ENCODE measurements at regions not wholly inside any gene's neighbourhood (a gene's known extent, or its start where the extent isn't known, plus 50 kb on each side); places are given as distances from the start of the nearest gene placed in this dataset.

DNA sequence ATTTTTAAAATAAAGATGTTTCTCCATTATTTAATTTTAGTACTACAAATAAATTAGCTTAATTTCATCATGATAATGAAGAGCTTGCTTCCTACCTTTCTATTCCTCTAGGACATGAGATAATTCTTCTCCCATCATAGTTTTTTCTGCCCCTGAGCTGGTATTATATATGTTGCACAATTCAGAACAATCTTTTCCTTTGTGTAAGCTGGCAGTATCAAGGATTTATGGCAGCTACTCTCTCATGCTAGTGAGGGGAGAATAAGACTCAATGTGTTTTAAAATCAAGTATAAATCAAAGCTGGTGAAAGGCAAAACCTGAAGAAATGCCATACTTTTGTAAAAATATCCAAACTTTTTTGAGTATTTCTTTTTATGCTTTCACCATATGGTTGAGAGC, 1405.3 kb downstream of the SI start:
- no peak for DNase-seq (ENCODE audit: low spot score)

DNA sequence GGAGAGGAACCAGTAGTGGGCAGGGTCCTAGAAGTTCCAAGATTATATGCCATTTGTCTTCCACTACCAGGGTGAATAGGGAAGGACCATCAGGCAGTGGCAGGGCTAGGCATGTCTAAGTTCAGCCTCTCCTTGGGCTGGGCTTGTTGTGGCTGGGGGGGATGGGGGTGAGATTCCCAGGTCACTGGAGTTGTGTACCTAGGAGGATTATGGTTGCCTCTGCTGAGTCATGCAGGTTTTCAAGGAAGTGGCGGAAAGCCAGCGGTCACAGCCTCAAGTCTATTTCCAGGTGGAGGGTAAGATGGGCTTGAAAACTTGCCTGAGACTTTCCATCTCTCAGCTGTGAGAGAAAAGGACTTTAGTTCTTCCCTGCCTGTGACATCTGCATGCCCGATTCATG, 1407.1 kb downstream of the SI start:
- no peak for DNase-seq (ENCODE audit: low spot score)

DNA sequence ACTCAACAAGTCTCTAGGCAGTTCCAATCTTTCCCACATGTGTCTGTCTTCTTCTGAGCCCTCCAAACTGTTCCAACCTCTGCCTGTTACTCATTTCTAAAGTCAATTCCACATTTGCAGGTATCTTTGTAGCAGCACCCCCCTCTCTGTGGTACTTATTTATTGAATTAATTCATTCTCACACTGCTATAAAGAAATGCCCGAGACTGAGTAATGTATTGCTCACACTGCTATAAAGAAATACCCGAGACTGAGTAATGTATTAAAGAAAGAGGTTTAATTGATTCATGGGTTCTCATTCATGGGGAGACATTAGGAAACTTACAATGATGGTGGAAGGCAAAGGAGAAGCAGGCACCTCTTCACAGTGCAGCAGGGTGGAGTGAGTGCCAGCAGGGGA, 1413.8 kb downstream of the SI start:
- DNase-seq (ENCODE audit: low spot score): no peak

DNA sequence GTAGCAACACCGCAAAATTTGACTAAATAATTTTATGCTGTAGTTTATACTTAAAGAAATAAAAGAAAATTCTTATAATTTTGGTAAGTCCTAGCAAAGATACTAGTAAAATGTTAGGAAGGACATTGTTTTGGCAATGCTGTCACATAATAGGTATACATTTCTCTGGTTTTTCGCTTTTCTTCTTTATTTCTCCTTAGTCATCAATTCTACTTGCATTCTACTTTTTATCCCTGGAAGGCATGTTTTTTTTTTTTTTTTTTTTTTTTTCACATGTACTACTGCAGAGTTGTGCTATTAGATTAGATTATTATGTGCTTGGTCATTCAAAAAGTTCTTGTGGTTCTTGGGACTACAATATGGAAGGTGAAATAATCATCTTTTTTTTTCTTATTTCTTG, 1421.2 kb downstream of the SI start:
- no peak for DNase-seq (ENCODE audit: low spot score)

DNA sequence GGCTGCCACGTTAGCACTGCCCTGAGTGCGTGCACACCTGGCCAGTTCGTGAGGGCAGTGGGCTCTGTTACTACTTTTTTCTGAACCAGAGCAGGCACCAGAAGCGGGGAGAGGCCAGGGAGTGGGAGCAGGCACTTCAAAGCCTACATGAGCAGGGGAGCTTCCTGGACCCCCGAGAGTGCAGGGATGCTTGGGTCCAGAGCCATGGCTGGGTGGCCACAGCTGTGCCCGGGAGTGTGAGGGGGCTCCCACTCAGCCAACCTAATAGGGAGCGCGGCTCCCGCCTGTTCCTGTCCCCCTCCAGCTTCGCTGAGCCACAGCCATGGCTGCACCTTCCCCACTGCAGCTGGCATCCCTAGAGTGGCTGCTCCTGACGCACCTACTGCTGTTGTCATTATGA, 1423.3 kb downstream of the SI start:
- DNase-seq (ENCODE audit: low spot score): no peak

DNA sequence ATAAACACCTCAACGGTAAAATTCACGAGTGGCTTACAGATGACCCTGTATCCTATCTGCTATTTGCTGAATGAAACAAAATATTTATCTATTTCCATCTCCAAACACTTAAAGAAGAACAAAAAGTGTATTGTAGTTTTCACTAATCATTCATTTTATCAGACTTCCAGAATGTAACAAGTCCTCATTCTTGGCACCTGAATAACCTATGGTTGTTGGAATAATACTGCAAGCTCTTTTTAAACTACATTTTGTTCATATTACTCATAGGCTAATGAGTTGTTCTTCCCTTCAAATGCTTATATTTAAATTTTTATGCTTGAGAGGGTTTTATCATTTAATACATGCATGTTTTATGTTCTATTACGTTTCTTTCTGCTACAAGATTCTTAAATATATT, 1434.1 kb downstream of the SI start:
- no peak for DNase-seq (ENCODE audit: low spot score)

DNA sequence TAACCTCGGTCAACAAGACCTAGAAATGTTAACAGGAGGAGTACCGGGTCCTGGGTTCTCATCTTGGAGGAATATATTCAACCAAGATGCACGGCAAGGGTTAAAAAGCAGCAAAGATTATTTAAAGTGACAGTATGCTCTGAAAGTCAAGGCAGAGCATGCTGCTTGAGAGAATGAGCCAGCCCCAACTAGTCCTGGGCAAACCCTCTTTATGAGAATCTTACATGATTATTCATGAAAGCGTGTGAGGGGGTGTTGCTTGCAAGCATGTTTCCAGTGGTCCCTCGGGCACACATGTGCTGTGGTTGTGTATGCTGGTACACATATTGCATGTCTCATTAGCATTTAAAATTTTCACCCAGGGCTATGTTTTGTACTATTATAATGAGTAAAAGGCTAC, 1445.6 kb downstream of the SI start:
- no peak for DNase-seq (ENCODE audit: low spot score)

DNA sequence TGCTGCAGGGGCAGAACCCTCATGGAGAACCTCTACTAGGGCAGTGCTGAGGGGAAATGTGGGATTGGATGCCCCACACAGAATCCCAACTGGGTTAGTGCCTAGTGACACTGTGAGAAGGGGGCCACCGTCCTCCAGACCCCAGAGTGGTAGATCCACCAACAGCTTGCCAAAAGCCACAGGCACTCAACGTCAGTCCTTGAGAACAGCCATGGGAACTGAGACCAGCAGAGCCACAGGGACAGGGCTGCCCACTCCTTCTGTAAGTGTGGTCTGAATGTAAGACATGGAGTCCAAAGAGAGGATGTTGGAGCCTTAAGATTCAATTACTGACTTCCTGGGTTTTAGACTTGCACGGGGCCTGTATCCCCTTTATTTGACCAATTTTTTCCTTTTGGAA, 1451.5 kb downstream of the SI start:
- DNase-seq (ENCODE audit: low spot score): no peak

DNA sequence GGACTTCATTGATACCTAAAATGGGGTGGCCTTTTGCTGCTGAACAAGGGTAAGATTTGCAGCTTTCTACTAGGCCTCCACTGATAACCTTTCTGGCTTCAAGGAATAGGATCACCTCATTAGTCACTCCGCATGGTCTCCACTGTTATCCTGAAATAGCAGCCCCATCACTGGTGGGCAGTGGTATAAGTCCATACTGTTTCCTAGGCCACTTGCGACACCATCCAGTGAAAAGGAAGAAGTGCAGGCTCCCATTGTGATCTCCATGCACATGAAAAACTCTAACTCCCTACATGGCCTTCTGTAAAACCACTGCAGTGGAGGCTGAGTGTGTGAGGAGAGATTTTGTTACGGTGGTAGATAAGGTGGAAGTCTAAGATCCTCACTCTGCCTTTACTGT, 1455.9 kb downstream of the SI start:
- no peak for DNase-seq (ENCODE audit: low spot score)

DNA sequence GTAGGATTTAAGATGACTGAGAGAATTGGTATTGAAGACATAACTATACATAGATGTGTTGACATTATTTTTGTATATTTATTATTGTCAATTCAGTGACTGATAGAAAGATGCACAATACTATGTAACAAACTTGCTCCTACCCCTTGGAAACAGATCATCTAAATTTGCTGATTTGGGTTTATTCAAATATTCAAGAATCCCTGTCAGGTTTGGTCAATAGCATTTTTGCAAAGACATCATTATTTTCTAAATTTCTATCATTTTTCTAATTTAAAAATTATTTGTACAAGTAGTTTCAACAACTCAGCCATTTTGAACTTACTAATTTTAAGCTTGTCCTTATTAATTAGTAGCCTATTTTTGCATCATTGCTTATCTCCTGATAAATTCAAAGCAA, 1463.4 kb downstream of the SI start:
- DNase-seq (ENCODE audit: low spot score): no peak

DNA sequence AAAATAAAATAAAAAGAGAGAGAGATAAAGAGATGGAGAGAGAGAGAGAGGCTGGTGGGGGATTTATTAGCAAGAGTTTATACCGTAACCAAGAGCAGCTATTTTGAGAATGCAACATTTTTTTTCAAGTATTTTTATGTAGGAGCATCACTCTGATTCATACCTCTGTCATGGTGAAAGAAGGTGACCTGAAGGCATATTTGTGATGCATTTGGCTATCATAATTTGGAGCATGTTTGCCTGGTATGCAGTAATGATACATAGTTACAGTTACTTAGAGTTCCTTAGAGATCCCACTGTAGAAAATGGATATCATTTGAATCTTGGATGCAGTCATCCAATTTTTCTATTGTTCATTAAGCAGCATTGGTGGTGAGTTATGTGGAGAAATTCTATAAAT, 1472.4 kb downstream of the SI start:
- DNase-seq (ENCODE audit: low spot score): no peak

DNA sequence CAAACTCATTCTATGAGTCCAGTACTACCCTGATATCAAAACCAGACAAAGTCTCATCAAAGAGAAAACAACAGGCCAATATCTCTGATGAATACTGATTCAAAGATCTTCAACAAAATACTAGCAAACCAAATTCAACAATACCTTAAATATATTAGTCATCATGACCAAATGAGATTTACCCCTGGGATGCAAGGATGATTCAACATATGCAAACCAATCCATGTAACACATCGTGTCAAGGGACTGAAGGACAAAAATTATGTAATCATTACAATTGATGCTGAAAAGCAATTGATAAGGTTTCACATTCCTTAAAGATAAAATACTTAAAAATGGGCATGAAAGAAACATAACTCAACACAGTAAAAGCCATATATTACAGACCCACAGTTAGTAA, 1476.9 kb downstream of the SI start:
- no peak for DNase-seq (ENCODE audit: low spot score)

DNA sequence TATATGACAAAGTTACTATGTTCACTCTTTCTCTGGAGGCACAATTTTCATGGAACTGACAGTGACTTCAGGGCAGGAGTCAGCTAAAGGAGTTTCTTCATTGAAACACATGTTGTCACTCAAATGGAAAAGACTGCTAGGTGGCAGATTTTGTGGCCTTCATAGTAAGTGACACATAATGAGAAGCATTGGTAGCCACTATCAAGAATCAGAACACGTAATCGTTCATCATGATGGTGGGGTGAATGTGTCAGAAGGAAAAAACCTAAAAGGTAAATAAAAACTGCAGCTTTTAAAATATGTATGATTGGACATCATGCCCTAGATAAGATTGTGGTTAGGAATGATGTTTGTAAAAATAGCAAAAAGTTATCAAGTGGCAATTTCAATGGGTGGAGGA, 1491.0 kb downstream of the SI start:
- DNase-seq (ENCODE audit: low spot score): no peak

DNA sequence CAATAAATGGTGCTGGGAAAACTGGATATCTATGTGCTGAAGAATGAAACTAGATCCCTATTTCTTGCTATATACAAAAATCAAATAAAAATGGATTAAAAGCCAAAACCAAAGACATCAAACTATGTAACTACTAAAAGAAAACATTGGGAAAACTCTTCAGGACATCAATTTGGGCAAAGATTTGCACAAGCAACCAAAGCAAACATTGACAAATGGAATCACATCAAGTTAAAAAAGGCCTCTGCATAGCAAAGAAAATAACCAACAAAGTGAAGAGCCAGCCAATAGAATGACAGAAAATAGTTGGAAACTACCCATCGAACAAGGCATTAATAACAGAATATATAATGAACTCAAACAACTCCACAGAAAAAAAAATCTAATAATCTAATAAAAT, 1495.3 kb downstream of the SI start:
- DNase-seq (ENCODE audit: low spot score): no peak

DNA sequence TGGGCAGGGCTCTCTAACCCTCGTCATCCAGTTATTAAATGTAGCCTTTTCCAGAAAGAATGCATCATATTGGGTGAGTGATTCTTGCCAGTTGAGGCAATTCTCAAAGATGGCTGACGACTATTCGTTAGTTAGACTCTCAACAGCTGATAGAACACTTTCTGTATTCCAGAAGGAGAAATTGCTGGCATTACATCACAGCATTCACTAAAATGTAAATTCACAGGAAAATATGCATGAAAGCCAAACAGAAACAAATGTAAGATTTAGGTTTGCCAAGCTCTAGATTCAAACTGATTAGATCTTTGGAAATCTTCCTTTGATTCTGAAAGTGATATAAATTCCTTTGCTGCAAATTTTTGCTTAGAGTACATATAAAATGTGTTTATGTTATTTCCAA, 1501.0 kb downstream of the SI start:
- DNase-seq (ENCODE audit: low spot score): no peak

DNA sequence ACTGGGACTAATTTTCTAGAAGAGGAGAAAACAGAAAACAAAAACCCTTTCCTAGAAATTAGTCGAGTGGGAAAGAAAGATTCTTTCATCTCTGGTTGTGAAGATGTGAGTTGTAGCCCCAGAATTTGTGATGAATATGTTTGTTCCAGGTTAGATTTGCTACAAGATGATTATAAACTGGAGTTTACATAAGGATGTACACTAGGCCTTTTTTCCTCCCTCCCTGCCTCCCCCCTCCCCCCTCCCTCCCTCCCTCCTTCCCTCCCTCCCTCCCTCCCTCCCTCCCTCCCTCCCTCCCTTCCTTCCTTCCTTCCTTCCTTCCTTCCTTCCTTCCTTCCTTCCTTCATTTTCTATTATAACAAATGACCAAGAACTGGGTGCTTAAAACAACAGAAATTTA, 1502.0 kb downstream of the SI start:
- DNase-seq (ENCODE audit: low spot score): no peak

DNA sequence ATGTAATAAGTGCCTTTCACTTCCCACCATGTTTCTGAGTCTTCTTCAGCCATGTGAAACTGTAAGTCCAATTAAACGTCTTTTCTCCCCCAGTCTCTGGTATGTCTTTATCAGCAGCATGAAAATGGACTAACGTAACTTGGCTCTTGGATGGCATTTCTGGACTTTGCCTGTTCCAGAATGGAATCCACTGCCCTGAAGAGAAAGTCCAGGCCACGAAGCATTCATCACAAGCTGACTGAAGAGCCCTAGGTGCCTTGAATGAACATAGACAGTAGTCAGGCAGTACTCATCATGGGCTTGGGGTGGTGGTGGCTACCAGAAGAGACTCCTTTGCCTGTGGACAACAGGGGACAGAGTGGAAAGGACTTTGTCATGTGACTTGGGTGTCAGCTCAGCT, 1505.0 kb downstream of the SI start:
- no peak for DNase-seq (ENCODE audit: low spot score)

DNA sequence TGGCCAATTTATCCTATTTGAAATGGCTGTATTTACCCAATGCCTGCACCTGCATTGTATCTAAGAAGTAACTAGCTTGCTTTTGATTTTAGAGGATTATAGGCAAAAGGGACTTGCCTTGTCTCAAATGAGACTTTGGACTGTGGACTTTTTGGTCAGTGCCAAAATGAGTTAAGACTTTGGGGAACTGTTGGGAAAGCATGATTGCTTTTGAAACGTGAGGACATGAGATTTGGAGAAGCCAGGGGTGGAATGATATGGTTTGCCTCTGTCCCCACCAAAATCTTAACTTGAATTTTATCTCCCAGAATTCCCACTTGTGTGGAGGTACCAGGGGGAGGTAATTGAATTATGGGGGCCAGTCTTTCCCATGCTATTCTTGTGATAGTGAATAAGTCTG, 1505.4 kb downstream of the SI start:
- DNase-seq (ENCODE audit: low spot score): no peak

DNA sequence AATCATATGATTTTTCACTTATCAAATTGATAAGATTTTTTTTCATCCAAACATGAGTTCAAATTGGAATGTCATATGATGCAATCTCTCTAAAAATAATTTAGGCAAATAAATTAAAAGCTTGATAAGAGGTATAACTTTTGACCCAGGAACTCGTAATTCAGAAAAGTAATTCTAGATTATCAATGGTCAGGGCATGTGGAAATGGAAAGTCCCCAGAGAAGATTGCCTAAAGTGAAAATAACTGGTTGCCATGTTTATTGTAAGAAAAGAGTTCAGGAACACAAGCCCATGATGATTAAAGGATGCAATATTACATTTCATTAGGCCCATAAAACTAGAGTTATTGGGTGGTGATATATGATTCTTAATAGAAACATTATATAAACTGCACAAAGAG, 1514.8 kb downstream of the SI start:
- no peak for DNase-seq (ENCODE audit: low spot score)

DNA sequence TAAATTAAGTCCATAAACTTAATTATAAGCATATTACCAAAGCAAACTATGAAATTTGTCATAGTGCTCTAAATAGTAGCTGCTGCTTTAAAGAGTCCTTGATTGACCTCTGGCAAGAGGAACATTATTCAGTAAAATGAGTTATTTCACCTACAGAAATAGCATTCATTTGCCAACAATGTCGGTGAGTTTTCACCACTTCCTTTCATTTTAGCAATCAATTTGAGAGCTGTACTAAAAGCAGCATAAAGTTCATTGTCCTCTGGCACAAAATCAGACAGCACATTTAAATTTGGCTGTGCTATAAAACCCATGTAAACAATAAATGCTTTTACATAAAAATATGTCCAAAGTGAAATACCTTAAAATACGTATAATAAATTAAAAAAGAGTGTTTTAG, 1515.7 kb downstream of the SI start:
- DNase-seq (ENCODE audit: low spot score): no peak

DNA sequence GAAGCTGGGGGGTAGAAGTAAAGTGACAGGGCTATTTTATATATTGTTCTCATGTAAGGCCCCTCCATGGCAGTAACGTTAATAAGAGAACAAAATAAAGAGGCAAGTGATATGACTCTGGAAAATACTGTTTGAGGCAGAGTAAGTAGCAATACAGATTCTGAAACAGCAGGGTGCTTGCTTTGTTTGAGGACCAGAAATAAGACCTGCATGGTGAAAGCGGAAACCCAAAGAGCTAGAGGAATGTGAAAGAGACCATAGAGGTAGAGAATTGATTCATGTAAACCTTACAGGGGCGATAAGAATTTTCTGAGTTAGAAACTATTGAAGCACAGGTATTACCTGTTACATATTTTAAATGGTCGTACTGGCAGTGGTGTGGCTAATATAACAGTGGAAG, 1517.1 kb downstream of the SI start:
- DNase-seq (ENCODE audit: low spot score): no peak

DNA sequence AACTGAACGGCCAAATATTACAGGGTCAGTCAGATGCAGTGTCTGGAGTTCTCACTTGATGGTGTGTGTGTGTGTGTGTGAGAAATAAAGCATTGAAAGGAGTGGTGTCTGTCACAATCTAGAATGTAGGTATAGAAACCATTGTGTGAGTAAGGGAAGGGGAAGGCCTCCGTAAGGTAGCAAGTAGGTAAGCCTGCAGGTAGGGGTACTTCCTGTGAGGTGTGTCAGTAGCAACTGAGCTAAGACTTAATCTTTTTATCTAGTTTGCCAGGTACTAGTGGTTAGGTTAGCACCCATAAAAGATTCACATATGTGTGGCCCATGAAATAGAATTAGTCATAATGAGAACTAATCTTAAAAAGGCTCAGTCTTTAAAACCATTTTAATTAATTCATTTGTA, 1517.8 kb downstream of the SI start:
- no peak for DNase-seq (ENCODE audit: low spot score)

DNA sequence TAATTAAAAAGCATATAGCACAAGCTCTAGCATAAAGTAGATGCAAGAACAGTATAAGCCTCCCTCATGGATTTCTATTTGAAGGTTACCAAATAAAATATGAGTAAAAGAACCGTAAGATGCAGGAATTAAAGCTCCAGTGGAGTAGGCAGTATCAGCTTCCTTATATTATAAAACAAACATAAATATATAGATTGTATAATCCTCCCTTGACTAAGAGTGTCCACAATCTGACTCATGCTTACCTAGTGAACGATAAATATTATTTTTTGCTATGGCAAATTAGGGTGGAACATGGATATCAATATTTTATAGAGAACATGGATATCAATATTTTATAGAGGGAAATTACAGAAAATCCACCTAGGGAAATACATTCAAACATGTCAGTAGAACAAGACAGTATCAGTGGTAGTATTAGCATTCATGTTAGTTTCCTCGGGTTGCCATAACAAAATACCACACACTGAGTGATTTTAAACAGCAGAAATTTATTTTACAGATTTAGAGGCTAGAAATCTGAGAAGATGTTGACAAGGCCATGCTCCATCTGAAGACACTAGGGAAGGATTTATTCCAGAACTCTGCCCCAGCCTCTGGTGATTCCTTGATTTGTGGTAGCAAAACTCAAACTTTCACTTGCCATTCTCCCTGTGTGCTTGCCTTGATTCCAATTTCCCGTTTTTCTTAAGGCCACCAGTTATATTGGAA, 1521.3 kb downstream of the SI start:
- no peak for DNase-seq (ENCODE audit: low spot score)

DNA sequence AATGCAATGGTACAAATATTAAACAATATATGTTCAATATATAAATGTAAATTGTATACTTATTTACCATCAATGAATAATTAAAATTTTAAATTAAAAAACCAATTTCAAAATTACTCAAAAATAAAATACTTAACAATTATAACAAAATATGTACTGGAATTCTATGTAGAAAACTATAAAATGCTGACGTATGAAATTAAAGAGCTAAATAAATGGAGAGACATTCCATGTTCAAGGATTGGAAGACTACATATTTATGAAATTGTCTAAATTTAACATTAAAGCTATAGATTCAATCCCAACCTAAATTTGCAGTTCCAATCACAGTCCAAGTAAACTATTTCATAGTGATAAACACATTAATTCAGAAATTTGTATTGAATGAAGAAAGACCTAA, 1522.4 kb downstream of the SI start:
- DNase-seq (ENCODE audit: low spot score): no peak

DNA sequence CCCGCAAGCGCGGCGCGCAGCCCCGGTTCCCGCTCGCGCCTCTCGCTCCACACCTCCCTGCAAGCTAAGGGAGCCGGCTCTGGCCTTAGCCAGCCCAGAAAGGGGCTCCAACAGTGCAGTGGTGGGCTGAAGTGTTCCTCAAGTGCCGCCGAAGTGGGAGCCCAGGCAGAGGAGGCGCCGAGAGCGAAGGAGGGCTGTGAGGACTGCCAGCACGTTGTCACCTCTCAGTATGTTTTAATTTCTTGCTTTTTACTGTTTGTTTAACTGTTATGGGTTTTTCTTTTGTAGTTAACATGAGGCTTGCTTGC, 1525.7 kb downstream of the SI start:
- no peak for DNase-seq (ENCODE audit: low spot score)

Data from LoVo (cell line).